Sigmoid colon (tissue), 4 donors: ENCODE measurements at regions not wholly inside any gene's neighbourhood (a gene's known extent, or its start where the extent isn't known, plus 50 kb on each side); places are given as distances from the start of the nearest gene placed in this dataset.

Experiments
- POLR2A ChIP-seq, 2 donors: fragments of 450-650 bp; IDR thresholded peaks; one replicate each; pipeline ENCODE4 v1.6.1; 2016; ENCODE audit warnings: antibody characterized with exemption in 2 of 2, mild to moderate bottlenecking in 2 of 2, moderate library complexity in 2 of 2
- POLR2AphosphoS5 ChIP-seq, 4 donors: sonication (generic); formaldehyde crosslinking; IDR thresholded peaks; one replicate each; pipeline ENCODE4 v1.6.1; 2017; ENCODE audit warnings: antibody characterized with exemption in 4 of 4
- TF ChIP-seq, protein P1 (sequence below), 4 experiments: fragments of 450-650 bp in 3 of 4; fragments of 200-600 bp in 1 of 4; IDR thresholded peaks; one replicate each; pipeline ENCODE4 v1.5.1; 2016 to 2019; ENCODE audit warnings: antibody characterized with exemption in 4 of 4, mild to moderate bottlenecking in 3 of 4, moderate library complexity in 2 of 4

DNA sequence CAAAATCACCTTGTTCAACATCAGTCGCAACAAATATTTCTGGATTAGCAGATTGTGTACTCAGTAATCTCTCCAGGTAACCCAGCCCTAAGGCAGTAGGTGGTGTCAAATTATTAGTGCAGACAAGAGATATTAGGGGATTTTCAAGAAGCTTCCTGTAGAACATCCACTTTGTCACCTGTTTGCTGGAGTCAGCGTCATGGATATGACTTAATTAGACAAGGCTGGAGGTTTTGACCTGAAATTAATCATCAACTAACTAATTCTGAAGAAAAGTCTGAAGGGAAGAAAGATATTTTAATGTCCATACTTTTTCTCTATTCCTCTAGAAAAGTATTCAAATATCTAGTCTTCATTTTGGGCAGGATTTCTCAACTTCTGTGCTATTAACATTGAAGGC lies 91.4 kb upstream of the CCDC112 start:
- TF ChIP-seq, protein P1, sequence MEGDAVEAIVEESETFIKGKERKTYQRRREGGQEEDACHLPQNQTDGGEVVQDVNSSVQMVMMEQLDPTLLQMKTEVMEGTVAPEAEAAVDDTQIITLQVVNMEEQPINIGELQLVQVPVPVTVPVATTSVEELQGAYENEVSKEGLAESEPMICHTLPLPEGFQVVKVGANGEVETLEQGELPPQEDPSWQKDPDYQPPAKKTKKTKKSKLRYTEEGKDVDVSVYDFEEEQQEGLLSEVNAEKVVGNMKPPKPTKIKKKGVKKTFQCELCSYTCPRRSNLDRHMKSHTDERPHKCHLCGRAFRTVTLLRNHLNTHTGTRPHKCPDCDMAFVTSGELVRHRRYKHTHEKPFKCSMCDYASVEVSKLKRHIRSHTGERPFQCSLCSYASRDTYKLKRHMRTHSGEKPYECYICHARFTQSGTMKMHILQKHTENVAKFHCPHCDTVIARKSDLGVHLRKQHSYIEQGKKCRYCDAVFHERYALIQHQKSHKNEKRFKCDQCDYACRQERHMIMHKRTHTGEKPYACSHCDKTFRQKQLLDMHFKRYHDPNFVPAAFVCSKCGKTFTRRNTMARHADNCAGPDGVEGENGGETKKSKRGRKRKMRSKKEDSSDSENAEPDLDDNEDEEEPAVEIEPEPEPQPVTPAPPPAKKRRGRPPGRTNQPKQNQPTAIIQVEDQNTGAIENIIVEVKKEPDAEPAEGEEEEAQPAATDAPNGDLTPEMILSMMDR (IDR thresholded peaks at IDR 0.05): no peak
- TF ChIP-seq POLR2AphosphoS5 (IDR thresholded peaks at IDR 0.05): no peak
- TF ChIP-seq POLR2A (IDR thresholded peaks at IDR 0.05): no peak
